ENCODE measurements at regions not wholly inside any gene's neighbourhood (a gene's known extent, or its start where the extent isn't known, plus 50 kb on each side); places are given as distances from the start of the nearest gene placed in this dataset.
"Not testable (repeated sequence)": the region's sequence is repeated elsewhere in the genome, so short reads cannot be mapped to it uniquely, and the experiment has no call there.

DNA sequence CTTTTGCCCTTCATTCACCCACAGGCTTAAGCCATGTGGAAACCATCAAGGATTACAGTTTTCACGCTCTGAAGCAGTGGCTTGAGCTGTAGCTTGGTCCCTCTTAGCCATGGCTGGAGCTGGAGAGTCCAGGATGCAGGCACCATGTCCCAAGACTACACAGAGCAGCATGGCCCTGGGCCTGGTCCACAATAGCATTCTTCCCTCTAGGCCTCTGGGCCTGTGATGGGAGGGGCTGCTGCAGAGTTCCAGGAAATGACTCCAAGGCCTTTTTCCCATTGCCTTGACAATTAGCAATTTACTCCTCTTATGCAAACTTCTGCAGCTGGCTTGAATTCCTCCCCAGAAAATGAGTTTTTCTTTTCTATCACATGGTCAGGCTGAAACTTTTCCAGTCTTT lies 211.3 kb downstream of the RERGL start:
- no peak overlapping the region for H3K4me3 Mint-ChIP-seq
- no peak overlapping the region for H3K27ac Mint-ChIP-seq
- H3K4me1 Mint-ChIP-seq (ENCODE audit: low read depth): no peaks in the 10 kb centered on the region
- no peaks in the 10 kb centered on the region for H3K36me3 Mint-ChIP-seq (ENCODE audit: low read depth)
- no peaks in the 10 kb centered on the region for H3K27me3 Mint-ChIP-seq (ENCODE audit: low read depth)
- peaks cover 54% of the 10 kb centered on the region for H3K9me3 Mint-ChIP-seq
- DNase-seq (ENCODE audit: low spot score): no peak

DNA sequence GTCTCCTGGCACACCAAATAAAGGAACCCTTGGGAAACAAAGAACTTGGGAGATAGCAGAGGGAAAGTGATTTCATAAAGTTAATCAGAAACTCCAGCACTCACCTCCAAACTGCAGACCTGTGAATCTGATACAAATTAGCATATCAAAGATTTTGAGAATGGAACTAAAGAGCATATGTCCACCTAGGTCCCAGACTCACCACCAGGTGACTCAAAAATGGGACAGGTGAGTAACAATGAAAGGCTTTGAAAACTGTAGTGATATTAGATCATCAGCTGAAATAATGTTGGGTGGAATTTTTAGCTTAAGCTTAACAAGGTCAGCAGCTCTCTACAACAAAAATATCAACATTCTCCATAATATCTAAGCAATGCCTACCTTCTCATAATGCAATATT lies 214.8 kb downstream of the RERGL start:
- Mint-ChIP-seq H3K27me3 (ENCODE audit: low read depth) (no peaks in the 10 kb centered on the region), H3K36me3 (ENCODE audit: low read depth) (no peaks in the 10 kb centered on the region), H3K9me3 (peaks cover 65% of the 10 kb centered on the region), H3K27ac (no peak overlapping the region), H3K4me1 (ENCODE audit: low read depth) (no peaks in the 10 kb centered on the region), H3K4me3 (no peak overlapping the region)
- no peak for DNase-seq (ENCODE audit: low spot score)

DNA sequence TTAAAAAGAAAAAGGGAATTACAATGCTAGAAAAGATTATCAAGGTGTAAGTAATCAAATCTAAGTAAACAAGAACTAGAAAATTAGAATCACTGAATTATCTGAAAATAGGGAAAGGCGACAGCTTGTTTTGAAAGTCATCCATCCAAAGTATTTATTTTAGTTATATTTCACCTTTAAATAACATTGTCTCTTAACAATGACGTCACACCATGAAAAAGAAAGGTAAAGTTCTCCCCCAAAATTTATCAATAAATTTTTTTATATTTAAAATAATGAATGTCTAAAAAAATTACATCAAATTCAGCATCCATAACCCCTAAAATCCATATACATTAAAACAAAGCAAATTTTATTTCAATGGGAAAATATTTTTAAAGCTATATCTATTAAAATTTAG lies 223.2 kb downstream of the RERGL start:
- no peak overlapping the region for H3K27ac Mint-ChIP-seq
- no peaks in the 10 kb centered on the region for H3K36me3 Mint-ChIP-seq (ENCODE audit: low read depth)
- no peak for DNase-seq (ENCODE audit: low spot score)
- H3K4me1 Mint-ChIP-seq (ENCODE audit: low read depth): no peaks in the 10 kb centered on the region
- H3K4me3 Mint-ChIP-seq: no peak overlapping the region
- H3K27me3 Mint-ChIP-seq (ENCODE audit: low read depth): no peaks in the 10 kb centered on the region
- peaks cover 56% of the 10 kb centered on the region for H3K9me3 Mint-ChIP-seq

DNA sequence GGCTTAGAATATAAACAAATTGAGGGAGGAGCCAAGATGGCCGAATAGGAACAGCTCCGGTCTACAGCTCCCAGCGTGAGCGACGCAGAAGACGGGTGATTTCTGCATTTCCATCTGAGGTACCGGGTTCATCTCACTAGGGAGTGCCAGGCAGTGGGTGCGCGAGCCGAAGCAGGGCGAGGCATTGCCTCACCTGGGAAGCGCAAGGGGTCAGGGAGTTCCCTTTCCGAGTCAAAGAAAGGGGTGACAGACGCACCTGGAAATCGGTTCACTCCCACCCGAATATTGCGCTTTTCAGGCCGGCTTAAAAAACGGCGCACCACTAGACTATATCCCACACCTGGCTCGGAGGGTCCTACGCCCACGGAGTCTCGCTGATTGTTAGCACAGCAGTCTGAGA lies 234.4 kb downstream of the RERGL start:
- H3K4me1 Mint-ChIP-seq (ENCODE audit: low read depth); H3K36me3 Mint-ChIP-seq (ENCODE audit: low read depth); H3K27ac Mint-ChIP-seq; H3K4me3 Mint-ChIP-seq; H3K27me3 Mint-ChIP-seq (ENCODE audit: low read depth); DNase-seq (ENCODE audit: low spot score): not testable (repeated sequence)
- peaks cover 17% of the 10 kb centered on the region for H3K9me3 Mint-ChIP-seq

DNA sequence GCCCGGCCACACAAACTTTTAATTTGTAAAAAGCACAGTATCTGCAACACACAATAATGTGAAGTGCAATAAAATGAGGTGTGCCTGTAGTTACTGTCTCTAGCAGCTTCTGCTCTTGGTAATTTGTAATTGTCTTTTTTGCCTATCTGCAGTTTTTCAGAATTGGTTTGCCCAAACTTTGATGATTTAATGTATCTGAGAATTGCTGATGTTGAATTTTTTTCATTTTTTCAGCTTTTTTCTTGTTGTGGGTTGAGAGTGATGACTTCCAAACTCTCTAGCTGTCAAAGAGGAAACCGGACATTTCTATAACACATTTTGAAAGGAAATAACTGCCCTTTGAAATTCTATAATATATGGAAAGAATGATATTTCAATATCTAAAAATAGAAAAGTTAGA lies 236.9 kb downstream of the RERGL start:
- no peaks in the 10 kb centered on the region for H3K36me3 Mint-ChIP-seq (ENCODE audit: low read depth)
- H3K27ac Mint-ChIP-seq: no peak overlapping the region
- H3K4me3 Mint-ChIP-seq: no peak overlapping the region
- H3K4me1 Mint-ChIP-seq (ENCODE audit: low read depth): no peaks in the 10 kb centered on the region
- no peak for DNase-seq (ENCODE audit: low spot score)
- peaks cover 18% of the 10 kb centered on the region for H3K9me3 Mint-ChIP-seq
- no peaks in the 10 kb centered on the region for H3K27me3 Mint-ChIP-seq (ENCODE audit: low read depth)

DNA sequence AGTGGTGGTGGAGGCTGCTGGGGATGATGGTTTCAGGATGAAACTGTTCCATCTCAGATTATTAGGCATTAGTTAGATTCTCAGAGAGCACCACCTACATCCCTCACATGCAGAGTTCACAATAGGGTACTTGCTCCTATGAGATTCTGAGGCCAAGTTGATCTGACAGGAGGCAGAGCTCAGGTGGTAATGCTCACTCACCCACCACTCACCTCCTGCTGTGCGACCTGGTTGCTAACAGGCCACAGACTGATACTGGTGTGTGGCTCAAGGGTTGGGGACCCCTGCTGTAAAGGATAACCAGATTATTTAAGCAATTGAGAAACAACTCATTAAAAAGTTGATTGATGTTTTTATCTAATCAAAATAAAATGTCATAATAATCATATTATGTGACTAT lies 248.5 kb downstream of the RERGL start:
- no peaks in the 10 kb centered on the region for H3K36me3 Mint-ChIP-seq (ENCODE audit: low read depth)
- no peak overlapping the region for H3K4me3 Mint-ChIP-seq
- no peak for DNase-seq (ENCODE audit: low spot score)
- H3K9me3 Mint-ChIP-seq: peaks cover 28% of the 10 kb centered on the region
- H3K27ac Mint-ChIP-seq: no peak overlapping the region
- no peaks in the 10 kb centered on the region for H3K27me3 Mint-ChIP-seq (ENCODE audit: low read depth)
- H3K4me1 Mint-ChIP-seq (ENCODE audit: low read depth): no peaks in the 10 kb centered on the region

DNA sequence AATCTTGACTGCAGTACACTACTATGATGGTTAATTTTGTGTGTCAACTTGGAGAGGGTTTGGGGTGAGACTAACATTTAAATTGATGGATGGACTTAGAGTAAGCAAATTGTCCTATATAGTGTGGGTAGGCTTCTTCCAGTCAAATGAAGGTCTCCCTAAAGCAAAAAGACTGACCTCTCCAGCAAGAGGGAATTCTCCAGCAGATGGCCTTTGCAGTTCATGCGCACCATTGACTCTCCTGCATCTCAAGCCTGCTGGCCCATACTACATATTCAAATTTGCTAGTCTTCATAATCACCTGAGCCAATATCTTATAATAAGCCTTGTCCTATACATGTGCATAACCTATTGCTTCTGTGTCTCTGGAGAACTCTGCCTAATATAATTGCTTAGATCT lies 260.2 kb downstream of the RERGL start:
- Mint-ChIP-seq H3K36me3 (ENCODE audit: low read depth) (no peaks in the 10 kb centered on the region), H3K4me3 (no peak overlapping the region)

DNA sequence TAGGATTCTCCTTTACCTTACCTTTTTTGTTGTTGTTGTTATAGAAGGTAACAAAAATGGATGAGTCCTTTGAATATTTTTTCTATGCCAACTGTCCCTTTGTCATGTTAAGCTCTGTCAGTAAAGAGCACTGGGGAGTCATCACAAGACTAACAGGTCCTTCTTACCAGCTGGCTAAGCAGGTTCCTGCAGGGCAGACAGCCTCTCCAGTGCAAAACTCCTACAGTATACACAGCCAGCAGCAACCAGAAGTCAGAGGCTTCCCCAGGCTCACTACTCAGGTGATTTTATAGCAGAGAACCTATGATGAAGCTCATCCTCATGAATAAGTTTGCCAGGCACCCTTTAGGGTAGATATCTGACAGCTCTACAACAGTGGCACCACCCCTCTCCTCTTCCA lies 271.1 kb downstream of the RERGL start:
- Mint-ChIP-seq H3K4me1 (ENCODE audit: low read depth) (no peaks in the 10 kb centered on the region), H3K9me3 (peaks cover 50% of the 10 kb centered on the region), H3K27me3 (ENCODE audit: low read depth) (no peaks in the 10 kb centered on the region), H3K27ac (no peak overlapping the region), H3K36me3 (ENCODE audit: low read depth) (no peaks in the 10 kb centered on the region), H3K4me3 (no peak overlapping the region)
- DNase-seq (ENCODE audit: low spot score): no peak

More for the DNA sequence above, 260.2 kb downstream of the RERGL start:
- H3K27me3 Mint-ChIP-seq (ENCODE audit: low read depth): no peaks in the 10 kb centered on the region
- H3K4me1 Mint-ChIP-seq (ENCODE audit: low read depth): no peaks in the 10 kb centered on the region
- peaks cover 16% of the 10 kb centered on the region for H3K9me3 Mint-ChIP-seq
- no peak overlapping the region for H3K27ac Mint-ChIP-seq
- no peak for DNase-seq (ENCODE audit: low spot score)

DNA sequence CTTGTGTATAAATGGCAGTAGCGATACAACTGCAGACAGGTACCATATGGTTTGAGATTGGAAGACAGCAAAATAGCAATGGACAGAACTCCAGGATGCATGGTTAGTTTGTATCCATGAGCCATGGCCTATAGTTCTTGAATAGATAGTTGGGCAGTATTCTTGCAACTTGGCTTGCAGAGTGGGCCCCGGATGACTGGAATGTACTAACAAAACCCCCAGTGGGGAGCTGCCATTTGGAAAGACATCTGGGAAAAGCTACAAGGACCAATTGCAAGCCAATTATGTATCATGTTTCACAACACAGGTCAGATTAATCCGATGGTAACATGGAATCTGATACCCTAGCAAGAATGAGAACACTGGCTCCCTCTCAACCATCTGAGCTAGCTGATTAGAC lies 279.6 kb downstream of the RERGL start:
- no peak for DNase-seq (ENCODE audit: low spot score)
- H3K4me1 Mint-ChIP-seq (ENCODE audit: low read depth): no peaks in the 10 kb centered on the region
- no peaks in the 10 kb centered on the region for H3K36me3 Mint-ChIP-seq (ENCODE audit: low read depth)
- H3K4me3 Mint-ChIP-seq: no peak overlapping the region
- no peaks in the 10 kb centered on the region for H3K27me3 Mint-ChIP-seq (ENCODE audit: low read depth)
- no peak overlapping the region for H3K27ac Mint-ChIP-seq
- H3K9me3 Mint-ChIP-seq: peaks cover 45% of the 10 kb centered on the region

DNA sequence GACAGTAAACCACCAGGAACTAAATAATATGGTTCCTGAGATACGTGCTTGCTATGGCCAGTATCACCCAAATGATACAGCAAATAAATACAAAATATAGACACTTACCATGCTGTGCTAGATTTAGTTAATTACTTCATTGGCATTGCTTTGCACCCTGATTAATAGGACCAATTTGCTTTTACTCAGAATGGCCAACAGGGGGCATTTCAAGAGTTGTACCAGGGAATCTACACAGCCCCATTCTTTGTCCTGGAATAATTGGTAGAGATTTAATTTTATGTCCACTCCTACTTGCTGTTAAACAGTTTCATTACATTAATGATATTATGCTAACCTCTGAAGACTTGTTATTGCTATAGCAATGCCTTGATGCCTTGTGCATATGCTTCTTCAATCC lies 280.8 kb downstream of the RERGL start:
- Mint-ChIP-seq H3K27ac (no peak overlapping the region), H3K4me1 (ENCODE audit: low read depth) (no peaks in the 10 kb centered on the region), H3K27me3 (ENCODE audit: low read depth) (no peaks in the 10 kb centered on the region), H3K4me3 (no peak overlapping the region), H3K36me3 (ENCODE audit: low read depth) (no peaks in the 10 kb centered on the region), H3K9me3 (peaks cover 36% of the 10 kb centered on the region)
- DNase-seq (ENCODE audit: low spot score): no peak

DNA sequence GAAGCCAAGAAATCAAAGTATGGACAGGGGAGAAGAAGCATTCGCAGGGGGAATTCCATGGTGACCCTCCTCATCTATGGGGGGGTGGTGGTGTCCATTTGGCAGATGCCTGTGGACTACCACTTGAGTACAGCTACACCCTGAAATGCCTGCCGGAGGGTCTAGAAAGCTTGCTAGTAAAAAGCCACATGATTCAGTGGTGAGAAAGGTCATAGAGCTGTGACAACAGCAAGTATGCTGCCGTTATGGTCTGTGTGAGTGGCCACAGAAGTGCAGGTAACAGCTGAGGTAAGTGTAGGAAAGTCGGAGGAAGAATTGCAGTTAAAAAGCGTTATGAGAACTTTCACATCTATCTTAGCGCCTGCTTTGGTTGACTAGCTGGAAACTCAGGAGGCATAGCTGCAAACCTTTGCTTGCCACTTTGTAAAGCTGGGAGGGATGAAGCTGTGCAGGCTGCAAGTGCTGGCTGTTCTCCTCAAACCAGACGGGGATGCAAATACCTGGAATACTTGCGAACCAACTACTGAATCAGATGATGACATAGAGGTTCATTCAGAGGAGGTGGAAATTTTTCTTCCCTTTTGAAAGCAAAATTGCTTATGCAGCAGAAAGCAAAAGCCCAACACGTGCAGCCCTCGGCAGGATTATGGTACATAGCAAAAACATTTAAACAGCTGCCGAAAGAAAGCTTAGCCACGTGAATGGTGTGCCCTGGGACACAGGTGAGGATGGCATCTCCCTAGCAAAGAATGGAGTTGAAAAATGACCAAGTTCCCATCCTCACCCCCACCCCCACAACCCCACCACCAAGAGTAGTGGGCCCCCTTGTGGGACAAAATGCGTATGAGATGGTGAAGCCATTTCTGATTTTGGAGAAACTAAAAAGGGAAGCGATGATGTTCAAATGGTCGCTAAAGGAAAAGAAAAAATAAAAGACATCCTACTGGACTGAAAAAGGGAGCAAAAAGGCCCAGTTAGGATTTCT lies 287.0 kb downstream of the RERGL start:
- peaks cover 46% of the 10 kb centered on the region for H3K9me3 Mint-ChIP-seq
- no peaks in the 10 kb centered on the region for H3K36me3 Mint-ChIP-seq (ENCODE audit: low read depth)
- DNase-seq (ENCODE audit: low spot score): no peak
- H3K4me1 Mint-ChIP-seq (ENCODE audit: low read depth): no peaks in the 10 kb centered on the region
- no peak overlapping the region for H3K4me3 Mint-ChIP-seq
- H3K27ac Mint-ChIP-seq: no peak overlapping the region
- H3K27me3 Mint-ChIP-seq (ENCODE audit: low read depth): no peaks in the 10 kb centered on the region

DNA sequence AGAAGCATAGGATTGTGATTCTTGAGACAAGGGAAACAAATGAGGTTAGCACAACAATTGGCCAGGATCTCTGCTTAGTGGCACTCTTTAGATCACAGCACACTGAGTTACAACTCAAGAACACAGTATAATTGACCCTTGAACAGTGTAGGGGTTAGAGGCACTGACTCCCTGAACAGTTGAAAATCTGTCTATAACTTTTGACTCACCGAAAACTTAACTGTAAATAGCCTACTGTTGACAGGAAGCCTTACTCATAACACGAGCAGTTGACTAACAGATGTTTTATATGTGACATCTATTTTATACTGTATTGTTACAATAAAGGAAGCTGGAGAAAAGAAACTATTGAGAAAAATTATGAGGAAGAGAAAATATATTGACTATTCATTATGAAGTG lies 296.1 kb downstream of the RERGL start:
- no peaks in the 10 kb centered on the region for H3K36me3 Mint-ChIP-seq (ENCODE audit: low read depth)
- H3K27ac Mint-ChIP-seq: no peak overlapping the region
- H3K9me3 Mint-ChIP-seq: peaks cover 35% of the 10 kb centered on the region
- no peak for DNase-seq (ENCODE audit: low spot score)
- no peaks in the 10 kb centered on the region for H3K27me3 Mint-ChIP-seq (ENCODE audit: low read depth)
- H3K4me3 Mint-ChIP-seq: no peak overlapping the region
- no peaks in the 10 kb centered on the region for H3K4me1 Mint-ChIP-seq (ENCODE audit: low read depth)

DNA sequence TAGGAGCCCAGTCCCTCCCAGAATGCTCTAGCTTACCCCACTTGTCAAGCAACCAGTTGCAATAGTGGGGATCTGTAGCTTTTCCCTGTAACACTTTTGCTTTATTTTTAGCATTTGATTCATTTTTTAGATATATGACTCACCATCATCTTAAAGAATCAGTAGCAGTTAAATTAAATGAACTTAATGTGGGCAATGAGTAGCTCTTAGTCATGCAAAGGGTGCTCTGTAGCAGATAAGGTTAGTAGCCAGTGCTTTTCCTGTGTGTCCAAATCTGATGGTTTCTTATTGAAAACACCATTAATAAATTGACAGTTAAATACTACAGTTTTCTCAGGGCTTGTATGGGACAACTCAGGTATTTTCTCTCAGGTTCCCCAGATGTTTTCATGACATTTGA lies 311.8 kb downstream of the RERGL start:
- no peak for DNase-seq (ENCODE audit: low spot score)
- Mint-ChIP-seq H3K27me3 (ENCODE audit: low read depth) (no peaks in the 10 kb centered on the region), H3K36me3 (ENCODE audit: low read depth) (no peaks in the 10 kb centered on the region), H3K4me1 (ENCODE audit: low read depth) (no peaks in the 10 kb centered on the region), H3K4me3 (no peak overlapping the region), H3K27ac (no peak overlapping the region), H3K9me3 (peaks cover 53% of the 10 kb centered on the region)

DNA sequence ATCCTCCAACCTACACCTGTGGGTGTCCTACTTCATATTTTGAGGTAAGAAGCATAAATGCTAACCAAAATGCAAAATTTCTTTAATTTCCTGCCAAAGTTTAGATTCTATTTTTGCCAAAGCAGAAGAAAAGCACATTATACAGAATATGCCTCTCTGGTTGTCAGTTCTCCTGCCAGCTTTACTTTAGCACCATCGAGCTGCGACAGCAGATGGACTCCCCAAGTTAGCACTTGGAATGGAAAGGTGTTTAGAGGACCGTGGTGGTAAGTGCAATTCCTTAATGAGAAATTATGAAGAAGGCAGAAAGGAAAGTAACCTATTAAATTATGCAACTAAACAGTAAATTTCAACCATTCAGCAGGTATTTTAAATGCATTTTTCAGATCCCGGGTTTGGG lies 326.6 kb downstream of the RERGL start:
- Mint-ChIP-seq H3K27me3 (ENCODE audit: low read depth) (no peaks in the 10 kb centered on the region), H3K27ac (no peak overlapping the region), H3K36me3 (ENCODE audit: low read depth) (no peaks in the 10 kb centered on the region), H3K4me1 (ENCODE audit: low read depth) (no peaks in the 10 kb centered on the region), H3K9me3 (peaks cover 54% of the 10 kb centered on the region), H3K4me3 (no peak overlapping the region)
- DNase-seq (ENCODE audit: low spot score): no peak

DNA sequence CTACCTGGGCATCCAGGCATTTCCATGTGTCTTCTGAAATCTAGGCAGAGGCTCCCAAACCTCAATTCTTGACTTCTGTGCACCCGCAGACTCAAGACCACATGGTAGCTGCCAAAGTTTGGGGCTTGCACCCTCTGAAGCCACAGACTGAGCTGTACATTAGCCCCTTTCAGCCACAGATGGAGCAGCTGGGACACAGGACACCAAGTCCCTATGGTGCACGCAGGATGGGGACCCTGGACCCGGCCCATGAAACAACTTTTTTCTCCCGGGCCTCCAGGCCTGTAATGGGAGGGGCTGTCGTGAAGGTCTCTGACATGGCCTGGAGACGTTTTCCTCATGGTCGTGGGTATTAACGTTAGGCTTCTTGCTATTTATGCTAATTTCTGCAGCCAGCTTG lies 330.0 kb downstream of the RERGL start:
- no peak overlapping the region for H3K4me3 Mint-ChIP-seq
- no peaks in the 10 kb centered on the region for H3K27me3 Mint-ChIP-seq (ENCODE audit: low read depth)
- no peaks in the 10 kb centered on the region for H3K36me3 Mint-ChIP-seq (ENCODE audit: low read depth)
- peaks cover 68% of the 10 kb centered on the region for H3K9me3 Mint-ChIP-seq
- no peak overlapping the region for H3K27ac Mint-ChIP-seq
- no peaks in the 10 kb centered on the region for H3K4me1 Mint-ChIP-seq (ENCODE audit: low read depth)
- DNase-seq (ENCODE audit: low spot score): no peak

Data from T-helper 2 cell treated with Interferon-gamma antibody and Interleukin-4, amounts not matched to agents 5 μg/mL and 100 μg/mL, for 36 hours (primary cell).